ENCODE measurements at regions not wholly inside any gene's neighbourhood (a gene's known extent, or its start where the extent isn't known, plus 50 kb on each side); places are given as distances from the start of the nearest gene placed in this dataset.
A peak's percentile ranks its signal among the peaks of the same experiment; 100 is the strongest.
"Not testable (repeated sequence)": the region's sequence is repeated elsewhere in the genome, so short reads cannot be mapped to it uniquely, and the experiment has no call there.

- DNase-seq (ENCODE audit: low read depth): no peak
Observed at GRCh38 chrX:55813150-55813549, 95.6 kb downstream of the RRAGB start.

GRCh38 chrX:55815546-55815945 lies 98.0 kb downstream of the RRAGB start:
- DNase-seq (ENCODE audit: low read depth): no peak

- DNase-seq (ENCODE audit: low read depth): no peak
Observed at GRCh38 chrX:55816023-55816422, 98.5 kb downstream of the RRAGB start.

- no peak for DNase-seq (ENCODE audit: low read depth)
Observed at GRCh38 chrX:55818673-55819375, 101.3 kb downstream of the RRAGB start.

GRCh38 chrX:55839485-55839884 lies 121.9 kb downstream of the RRAGB start:
- no peak for DNase-seq (ENCODE audit: low read depth)

- DNase-seq (ENCODE audit: low read depth): no peak
Observed at GRCh38 chrX:55841962-55842752, 124.6 kb downstream of the RRAGB start.

- DNase-seq (ENCODE audit: low read depth): not testable (repeated sequence)
Observed at GRCh38 chrX:55866779-55867178, 149.2 kb downstream of the RRAGB start.

- peak; percentile 18 for DNase-seq (ENCODE audit: low read depth)
Observed at GRCh38 chrX:55867181-55867651, 149.7 kb downstream of the RRAGB start.

GRCh38 chrX:55867708-55868107 lies 150.2 kb downstream of the RRAGB start:
- DNase-seq (ENCODE audit: low read depth): no peak

GRCh38 chrX:55874807-55875206 lies 157.3 kb downstream of the RRAGB start:
- no peak for DNase-seq (ENCODE audit: low read depth)

GRCh38 chrX:55883541-55883940 lies 166.0 kb downstream of the RRAGB start:
- not testable (repeated sequence) for DNase-seq (ENCODE audit: low read depth)

GRCh38 chrX:55907968-55908607 lies 190.5 kb downstream of the RRAGB start:
- DNase-seq (ENCODE audit: low read depth): peak; percentile 76

GRCh38 chrX:55908661-55909212 lies 191.2 kb downstream of the RRAGB start:
- peak; percentile 42 for DNase-seq (ENCODE audit: low read depth)

GRCh38 chrX:55919367-55920221 lies 202.0 kb downstream of the RRAGB start:
- DNase-seq (ENCODE audit: low read depth): peak; percentile 0

- no peak for DNase-seq (ENCODE audit: low read depth)
Observed at GRCh38 chrX:55924574-55924973, 207.0 kb downstream of the RRAGB start.

- DNase-seq (ENCODE audit: low read depth): not testable (repeated sequence)
Observed at GRCh38 chrX:55928529-55928928, 211.0 kb downstream of the RRAGB start.
